ENCODE measurements at regions not wholly inside any gene's neighbourhood (a gene's known extent, or its start where the extent isn't known, plus 50 kb on each side); places are given as distances from the start of the nearest gene placed in this dataset.

- no peaks in the 10 kb centered on the region for H3K27me3 ChIP-seq (replicated peaks; ENCODE audit: insufficient read depth)
- no peak overlapping the region for H3K4me3 ChIP-seq
- ATAC-seq (ENCODE audit: insufficient number of reproducible peaks, low FRiP score, low read depth) (no peak), DNase-seq (ENCODE audit: low spot score) (no peak)
- no peak overlapping the region for H3K27ac ChIP-seq
- no peaks in the 10 kb centered on the region for H3K36me3 ChIP-seq
- TF ChIP-seq CTCF (IDR thresholded peaks at IDR 0.05): no peak
- H3K9me3 ChIP-seq: no peaks in the 10 kb centered on the region
- no peaks in the 10 kb centered on the region for H3K4me1 ChIP-seq (ENCODE audit: control insufficient read depth in 1 of 2, low read depth in 2 of 2)
Observed at GRCh38 chr3:164418414-164418813, 659.9 kb downstream of the SI start.

- Histone ChIP-seq H3K27ac (no peak overlapping the region), H3K27me3 (replicated peaks; ENCODE audit: insufficient read depth) (no peaks in the 10 kb centered on the region), H3K9me3 (no peaks in the 10 kb centered on the region), H3K4me3 (no peak overlapping the region), H3K4me1 (ENCODE audit: control insufficient read depth in 1 of 2, low read depth in 2 of 2) (no peaks in the 10 kb centered on the region), H3K36me3 (no peaks in the 10 kb centered on the region)
- no peak for ATAC-seq (ENCODE audit: insufficient number of reproducible peaks, low FRiP score, low read depth)
- no peak for DNase-seq (ENCODE audit: low spot score)
- TF ChIP-seq CTCF (IDR thresholded peaks at IDR 0.05): no peak
Observed at GRCh38 chr3:164417955-164418354, 660.3 kb downstream of the SI start.

- no peak overlapping the region for H3K4me3 ChIP-seq
- no peaks in the 10 kb centered on the region for H3K27me3 ChIP-seq (replicated peaks; ENCODE audit: insufficient read depth)
- H3K4me1 ChIP-seq (ENCODE audit: control insufficient read depth in 1 of 2, low read depth in 2 of 2): no peaks in the 10 kb centered on the region
- TF ChIP-seq CTCF (IDR thresholded peaks at IDR 0.05): no peak
- DNase-seq (ENCODE audit: low spot score) (no peak), ATAC-seq (ENCODE audit: insufficient number of reproducible peaks, low FRiP score, low read depth) (no peak)
- H3K9me3 ChIP-seq: no peaks in the 10 kb centered on the region
- no peaks in the 10 kb centered on the region for H3K36me3 ChIP-seq
- H3K27ac ChIP-seq: no peak overlapping the region
Observed at GRCh38 chr3:164416491-164417222, 661.6 kb downstream of the SI start.

GRCh38 chr3:164408326-164408725 lies 670.0 kb downstream of the SI start:
- ATAC-seq (ENCODE audit: insufficient number of reproducible peaks, low FRiP score, low read depth) (no peak), DNase-seq (ENCODE audit: low spot score) (no peak)
- no peaks in the 10 kb centered on the region for H3K9me3 ChIP-seq
- H3K4me3 ChIP-seq: no peak overlapping the region
- H3K36me3 ChIP-seq: no peaks in the 10 kb centered on the region
- no peak for TF ChIP-seq CTCF (IDR thresholded peaks at IDR 0.05)
- no peak overlapping the region for H3K27ac ChIP-seq
- H3K27me3 ChIP-seq (replicated peaks; ENCODE audit: insufficient read depth): no peaks in the 10 kb centered on the region
- H3K4me1 ChIP-seq (ENCODE audit: control insufficient read depth in 1 of 2, low read depth in 2 of 2): no peaks in the 10 kb centered on the region

GRCh38 chr3:164407111-164407510 lies 671.2 kb downstream of the SI start:
- Histone ChIP-seq H3K4me1 (ENCODE audit: control insufficient read depth in 1 of 2, low read depth in 2 of 2) (no peaks in the 10 kb centered on the region), H3K4me3 (no peak overlapping the region)
- DNase-seq (ENCODE audit: low spot score): no peak

More at GRCh38 chr3:164407111-164407510, 671.2 kb downstream of the SI start:
- Histone ChIP-seq H3K9me3 (no peaks in the 10 kb centered on the region), H3K36me3 (no peaks in the 10 kb centered on the region), H3K27ac (no peak overlapping the region), H3K27me3 (replicated peaks; ENCODE audit: insufficient read depth) (no peaks in the 10 kb centered on the region)
- TF ChIP-seq CTCF (IDR thresholded peaks at IDR 0.05): no peak
- ATAC-seq (ENCODE audit: insufficient number of reproducible peaks, low FRiP score, low read depth): no peak

Measured in thoracic aorta (tissue), 2 donors.